Heart left ventricle (tissue), 13 donors: ENCODE measurements at regions not wholly inside any gene's neighbourhood (a gene's known extent, or its start where the extent isn't known, plus 50 kb on each side); places are given as distances from the start of the nearest gene placed in this dataset.

Experiments used
- POLR2A ChIP-seq, 2 donors: fragments of 450-650 bp; IDR thresholded peaks; one replicate each; pipeline ENCODE4 v1.6.1; 2017; ENCODE audit warnings: antibody characterized with exemption in 2 of 2, mild to moderate bottlenecking in 2 of 2, moderate library complexity in 2 of 2
- TF ChIP-seq, protein P1 (sequence below), 12 donors: fragments of 200-600 bp; sonication (generic) in 4 of 12; IDR thresholded peaks; one replicate each; pipeline versions ENCODE4 v1.5.0 to v1.8.0; 2018 to 2022; ENCODE audit warnings: antibody characterized with exemption in 12 of 12, mild to moderate bottlenecking in 5 of 12
- donor health status: ischemic (EF 13 %, LVEDD 7.1; RV severe dilation, severe dysfunction).
- donor health status: DM: no; HTN: yes; CAD: no.
- donor health status: DM: no; HTN: no; CAD: no.
- donor health status: ischemic (EF 25% LVEDD 6.9; RV normal size, moderate dysfunction).
- donor health status: ischemic (EF 25% LVEDD 5.7; RV mildly dilated, moderate dysfunction).
- donor health status: ischemic (EF 35%, LVEDD 5.7; RV mildly dilated, moderate dysfunction).
- donor health status: nonischemic (EF 11% LVEDD 7.7; RV severe dilation, severe dysfunction).
- donor health status: DM: yes; HTN: yes; CAD: no.
- donor health status: PGD.
- donor health status: ischemic (EF 29% LVEDD 5.4; RV normal size, mild dysfunction).
- donor health status: nonischemic (EF 23%, LVEDD 6.1; RV moderate dilation, normal function).

DNA sequence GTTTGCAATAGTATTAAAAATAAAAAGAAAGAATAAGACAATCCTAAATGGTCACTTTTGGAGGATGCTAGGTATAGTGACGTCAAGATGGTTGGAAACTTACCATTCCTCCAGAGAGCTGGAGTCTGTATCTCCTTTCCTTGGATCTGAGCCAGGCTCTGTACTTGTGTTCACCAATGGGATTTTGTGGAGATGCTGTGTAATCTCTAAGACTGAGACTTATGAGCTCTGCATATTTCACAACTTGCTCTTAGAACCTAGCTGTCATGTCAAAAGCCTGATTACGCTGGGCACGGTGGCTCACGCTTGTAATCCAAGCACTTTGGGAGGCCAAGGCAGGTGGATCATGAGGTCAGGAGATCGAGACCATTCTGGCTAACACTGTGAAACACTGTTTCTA is 126.8 kb upstream of the CLSTN2 start:
- TF ChIP-seq, protein P1, sequence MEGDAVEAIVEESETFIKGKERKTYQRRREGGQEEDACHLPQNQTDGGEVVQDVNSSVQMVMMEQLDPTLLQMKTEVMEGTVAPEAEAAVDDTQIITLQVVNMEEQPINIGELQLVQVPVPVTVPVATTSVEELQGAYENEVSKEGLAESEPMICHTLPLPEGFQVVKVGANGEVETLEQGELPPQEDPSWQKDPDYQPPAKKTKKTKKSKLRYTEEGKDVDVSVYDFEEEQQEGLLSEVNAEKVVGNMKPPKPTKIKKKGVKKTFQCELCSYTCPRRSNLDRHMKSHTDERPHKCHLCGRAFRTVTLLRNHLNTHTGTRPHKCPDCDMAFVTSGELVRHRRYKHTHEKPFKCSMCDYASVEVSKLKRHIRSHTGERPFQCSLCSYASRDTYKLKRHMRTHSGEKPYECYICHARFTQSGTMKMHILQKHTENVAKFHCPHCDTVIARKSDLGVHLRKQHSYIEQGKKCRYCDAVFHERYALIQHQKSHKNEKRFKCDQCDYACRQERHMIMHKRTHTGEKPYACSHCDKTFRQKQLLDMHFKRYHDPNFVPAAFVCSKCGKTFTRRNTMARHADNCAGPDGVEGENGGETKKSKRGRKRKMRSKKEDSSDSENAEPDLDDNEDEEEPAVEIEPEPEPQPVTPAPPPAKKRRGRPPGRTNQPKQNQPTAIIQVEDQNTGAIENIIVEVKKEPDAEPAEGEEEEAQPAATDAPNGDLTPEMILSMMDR (IDR thresholded peaks at IDR 0.05): no peak
- TF ChIP-seq POLR2A (IDR thresholded peaks at IDR 0.05): no peak
